ENCODE measurements at regions not wholly inside any gene's neighbourhood (a gene's known extent, or its start where the extent isn't known, plus 50 kb on each side); places are given as distances from the start of the nearest gene placed in this dataset.
A peak's percentile ranks its signal among the peaks of the same experiment; 100 is the strongest.
"Not testable (repeated sequence)": the region's sequence is repeated elsewhere in the genome, so short reads cannot be mapped to it uniquely, and the experiment has no call there.

DNA sequence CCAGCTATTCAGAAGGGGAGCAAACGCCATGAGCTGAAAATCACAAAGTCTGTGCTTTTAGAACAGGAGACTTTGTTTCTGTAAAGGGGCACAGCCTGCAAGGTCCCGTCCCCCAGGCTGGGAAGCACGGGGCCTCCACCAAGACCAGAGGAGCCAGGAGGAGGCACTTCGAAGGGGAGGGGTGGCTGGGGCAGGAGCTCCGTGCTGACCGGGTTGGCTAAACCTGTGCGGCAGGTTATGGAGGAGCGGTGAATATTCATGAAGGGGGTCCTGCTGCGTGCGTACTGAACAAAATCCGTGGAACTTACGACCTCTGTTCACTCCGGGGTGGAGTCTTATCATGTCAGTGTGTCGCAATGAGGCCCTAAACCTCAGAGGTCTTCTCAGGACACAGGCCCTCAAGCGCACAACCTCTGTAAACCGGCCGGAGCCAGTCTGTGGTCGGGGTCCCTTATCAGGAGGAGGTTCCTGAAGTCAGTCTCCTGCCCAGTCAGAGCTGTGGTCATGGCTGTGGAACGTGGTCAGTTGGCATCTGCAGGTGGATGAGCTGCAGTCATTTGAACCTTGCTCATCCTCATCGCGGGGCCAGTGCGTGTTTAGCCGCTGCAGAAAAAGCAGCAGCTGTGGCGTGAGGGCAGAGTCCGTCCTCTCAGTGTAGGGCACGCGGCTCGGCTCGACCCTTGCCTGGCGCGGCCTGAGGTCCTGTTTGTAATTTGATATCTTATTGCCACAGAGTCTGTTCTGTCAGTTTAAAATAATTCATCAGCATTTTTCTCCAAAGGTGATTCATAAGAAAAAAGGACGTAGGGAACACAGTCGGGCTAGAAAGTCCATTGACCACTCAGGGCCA lies 5507.7 kb upstream of the TPTE start:
- H3K27ac ChIP-seq; DNase-seq; H3K36me3 ChIP-seq; H3K4me1 ChIP-seq; ATAC-seq; intact Hi-C loops (cut with DNase I); H3K4me3 ChIP-seq; H3K27me3 ChIP-seq; H3K9me3 ChIP-seq: not testable (repeated sequence)
- WGBS, 4 donors, result no CpG with 5 or more reads among the region's 33 CpGs

GRCh38 chr21:5015187-5015586 lies 5506.2 kb upstream of the TPTE start:
- H3K36me3 ChIP-seq; H3K27me3 ChIP-seq; DNase-seq; H3K4me1 ChIP-seq; H3K4me3 ChIP-seq; intact Hi-C loops (cut with DNase I); ATAC-seq; H3K27ac ChIP-seq; H3K9me3 ChIP-seq: not testable (repeated sequence)
- WGBS, 4 donors, result no CpG with 5 or more reads among the region's 17 CpGs

DNA sequence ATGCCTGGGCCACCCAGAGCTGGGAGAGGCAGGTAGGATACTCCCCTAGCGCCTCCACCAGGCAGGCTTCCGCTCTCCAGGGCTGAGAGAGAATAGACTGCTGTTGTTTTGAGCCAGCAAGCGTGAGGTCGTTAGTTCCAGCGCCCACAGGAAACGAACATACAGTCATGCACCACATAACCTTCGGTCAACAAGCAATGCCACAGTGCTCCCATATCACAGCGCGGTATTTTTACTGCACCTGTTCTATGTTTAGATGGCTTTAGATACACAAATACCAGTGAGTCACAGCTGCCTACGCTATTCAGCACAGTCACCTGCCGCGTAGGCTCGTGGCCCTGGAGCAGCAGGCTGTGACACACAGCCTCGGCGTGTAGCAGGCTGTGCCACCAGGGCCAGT lies 5502.3 kb upstream of the TPTE start:
- H3K4me3 ChIP-seq; intact Hi-C loops (cut with DNase I); ATAC-seq; H3K27me3 ChIP-seq; H3K36me3 ChIP-seq; H3K4me1 ChIP-seq; DNase-seq; H3K9me3 ChIP-seq; H3K27ac ChIP-seq: not testable (repeated sequence)
- WGBS, 4 donors, result no CpG with 5 or more reads among the region's 15 CpGs

GRCh38 chr21:5021815-5022214 lies 5499.6 kb upstream of the TPTE start:
- H3K4me3 ChIP-seq; DNase-seq; H3K9me3 ChIP-seq; H3K27ac ChIP-seq; H3K27me3 ChIP-seq; intact Hi-C loops (cut with DNase I); H3K36me3 ChIP-seq; H3K4me1 ChIP-seq: not testable (repeated sequence)
- WGBS, 4 donors, result no CpG with 5 or more reads among the region's 27 CpGs
- peak in 3 of 4 donors; percentile 59 to 77 (median 66) for ATAC-seq

DNA sequence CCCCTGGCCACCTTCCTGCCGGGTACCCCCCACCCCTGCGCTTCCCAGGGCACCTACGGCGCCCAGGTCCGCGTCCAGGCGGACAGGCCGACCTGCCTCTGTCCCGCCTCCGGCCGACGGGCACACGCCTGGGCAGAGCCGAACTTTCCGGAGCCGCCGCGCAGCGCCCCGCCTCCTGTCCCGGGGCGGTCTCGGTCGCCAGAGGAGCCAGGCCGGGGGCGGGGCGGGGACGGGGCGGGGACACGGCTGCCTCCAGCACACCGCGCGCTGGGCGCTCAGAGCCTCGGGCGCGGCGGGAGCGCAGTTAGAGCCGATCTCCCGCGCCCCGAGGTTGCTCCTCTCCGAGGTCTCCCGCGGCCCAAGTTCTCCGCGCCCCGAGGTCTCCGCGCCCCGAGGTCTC lies 5499.1 kb upstream of the TPTE start:
- DNase-seq; H3K9me3 ChIP-seq; H3K27me3 ChIP-seq; H3K27ac ChIP-seq; intact Hi-C loops (cut with DNase I); H3K4me1 ChIP-seq; H3K36me3 ChIP-seq; H3K4me3 ChIP-seq: not testable (repeated sequence)
- peak; percentile 58 to 93 (median 88) for ATAC-seq
- WGBS, 4 donors, result no CpG with 5 or more reads among the region's 52 CpGs

- H3K9me3 ChIP-seq; H3K4me1 ChIP-seq; H3K27ac ChIP-seq; H3K36me3 ChIP-seq; H3K27me3 ChIP-seq; intact Hi-C loops (cut with DNase I); DNase-seq; H3K4me3 ChIP-seq: not testable (repeated sequence)
- WGBS, 4 donors, result no CpG with 5 or more reads among the region's 45 CpGs
- peak in 3 of 4 donors; percentile 29 to 43 (median 38) for ATAC-seq
Measured at GRCh38 chr21:5022748-5023147, 5498.6 kb upstream of the TPTE start.

DNA sequence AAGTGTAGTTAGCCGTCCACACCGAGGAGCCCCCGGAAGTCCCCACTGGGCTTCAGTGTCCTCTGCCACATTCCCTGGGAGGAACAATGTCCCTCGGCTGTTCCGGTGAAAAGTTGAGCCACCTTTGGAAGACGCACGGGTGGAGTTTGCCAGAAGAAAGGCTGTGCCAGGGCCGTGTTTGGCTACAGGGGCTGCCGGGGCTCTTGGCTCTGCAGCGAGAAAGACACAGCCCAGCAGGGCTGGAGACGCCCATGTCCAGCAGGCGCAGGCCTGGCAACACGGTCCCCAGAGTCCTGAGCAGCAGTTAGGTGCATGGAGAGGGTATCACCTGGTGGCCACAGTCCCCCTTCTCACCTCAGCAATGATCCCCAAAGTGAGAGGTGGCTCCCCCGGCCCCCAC lies 5486.2 kb upstream of the TPTE start:
- H3K36me3 ChIP-seq; intact Hi-C loops (cut with DNase I); ATAC-seq; H3K4me3 ChIP-seq; H3K27me3 ChIP-seq; DNase-seq; H3K27ac ChIP-seq; H3K9me3 ChIP-seq; H3K4me1 ChIP-seq: not testable (repeated sequence)
- no CpG with 5 or more reads among the region's 14 CpGs for WGBS, 4 donors

DNA sequence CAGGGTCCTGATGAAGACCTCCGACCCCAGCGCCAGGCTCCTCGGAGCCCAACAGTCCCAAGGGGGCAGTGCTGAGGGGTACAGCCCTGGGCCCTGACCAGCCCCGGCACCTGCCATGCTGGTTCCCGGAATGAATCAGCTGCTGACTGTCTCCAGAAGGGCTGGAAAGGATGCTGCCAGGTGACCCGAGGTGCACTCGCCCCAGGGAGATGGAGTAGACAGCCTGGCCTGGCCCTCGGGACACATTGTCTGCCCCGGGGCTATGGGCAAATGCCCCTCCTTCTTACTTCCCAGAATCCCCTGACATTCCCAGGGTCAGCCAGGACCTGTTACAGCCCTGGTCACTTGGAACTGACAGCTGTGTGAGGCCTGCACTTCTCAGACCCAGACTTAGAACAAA lies 5485.8 kb upstream of the TPTE start:
- H3K9me3 ChIP-seq; H3K4me1 ChIP-seq; DNase-seq; intact Hi-C loops (cut with DNase I); H3K27me3 ChIP-seq; H3K27ac ChIP-seq; H3K4me3 ChIP-seq; H3K36me3 ChIP-seq: not testable (repeated sequence)
- peak in 1 of 4 donors; percentile 10 for ATAC-seq
- WGBS, 4 donors, result 86 to 92% methylated on average over 5 of the region's 9 CpGs; no CpG with 5 or more reads in 2 of the 4 donors

GRCh38 chr21:5037606-5038331 lies 5483.6 kb upstream of the TPTE start:
- H3K27me3 ChIP-seq; H3K9me3 ChIP-seq; H3K4me1 ChIP-seq; intact Hi-C loops (cut with DNase I); H3K27ac ChIP-seq; H3K4me3 ChIP-seq; ATAC-seq; H3K36me3 ChIP-seq: not testable (repeated sequence)
- peak in 1 of 5 donors; percentile 29 for DNase-seq
- 94 to 97% methylated on average over 6 to 9 of the region's 15 CpGs; no CpG with 5 or more reads in 2 of the 4 donors for WGBS, 4 donors

DNA sequence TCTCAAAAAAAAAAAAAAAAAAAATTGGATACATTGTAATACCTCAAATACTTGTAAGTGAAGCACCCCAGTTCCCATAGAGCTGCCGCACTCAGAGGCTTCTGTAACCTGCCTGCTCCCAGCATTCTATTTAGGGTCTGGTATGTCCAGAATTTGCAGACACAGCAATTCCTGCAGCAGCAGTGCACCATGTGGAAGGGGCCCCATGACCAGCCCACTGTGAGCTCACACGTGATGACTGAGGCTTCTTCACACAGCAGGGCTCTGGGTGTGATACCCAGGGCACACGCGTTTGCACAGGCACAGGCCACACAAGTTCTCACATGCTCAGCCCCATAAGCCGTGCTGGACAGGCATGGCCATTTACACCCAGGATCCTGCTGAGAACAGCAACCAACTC lies 5481.5 kb upstream of the TPTE start:
- intact Hi-C loops (cut with DNase I); H3K27me3 ChIP-seq; H3K9me3 ChIP-seq; H3K4me1 ChIP-seq; DNase-seq; H3K36me3 ChIP-seq; H3K27ac ChIP-seq; H3K4me3 ChIP-seq: not testable (repeated sequence)
- no CpG with 5 or more reads among the region's 5 CpGs for WGBS, 4 donors
- ATAC-seq, result peak in 3 of 4 donors; percentile 45 to 77 (median 59)

DNA sequence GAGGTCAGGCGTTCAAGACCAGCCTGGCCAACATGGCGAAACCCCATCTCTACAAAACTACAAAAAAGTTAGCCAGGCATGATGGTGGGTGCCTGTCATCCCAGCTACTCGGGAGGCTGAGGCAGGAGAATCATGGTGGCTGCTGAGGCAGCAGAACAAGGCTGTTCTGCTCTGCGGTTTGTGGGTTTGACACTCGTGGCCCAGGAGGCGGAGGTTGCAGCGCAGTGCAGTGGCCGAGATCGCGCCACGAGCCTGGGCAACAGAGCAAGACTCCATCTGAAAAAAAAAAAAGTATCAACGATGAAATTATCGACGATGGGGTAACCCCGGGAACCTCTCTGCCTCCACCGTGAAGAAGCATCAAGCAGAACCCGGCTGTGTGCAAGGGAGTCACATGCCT lies 5478.8 kb upstream of the TPTE start:
- intact Hi-C loops (cut with DNase I); DNase-seq; H3K27me3 ChIP-seq; H3K27ac ChIP-seq; ATAC-seq; H3K36me3 ChIP-seq; H3K4me1 ChIP-seq; H3K4me3 ChIP-seq; H3K9me3 ChIP-seq: not testable (repeated sequence)
- no CpG with 5 or more reads among the region's 17 CpGs for WGBS, 4 donors

Data from heart left ventricle (tissue), 16 donors.